Keratinocyte (primary cell): ENCODE measurements at regions not wholly inside any gene's neighbourhood (a gene's known extent, or its start where the extent isn't known, plus 50 kb on each side); places are given as distances from the start of the nearest gene placed in this dataset.

Experiments used
- CTCF ChIP-seq, 3 experiments: IDR thresholded peaks in 1 of 3; conservative IDR thresholded peaks in 1 of 3; optimal IDR thresholded peaks in 1 of 3; 2 replicates in 2 of 3; 3 replicates in 1 of 3; pipeline versions ENCODE3 to v1.5.1; 2011; ENCODE audit warnings: low read length in 3 of 3, mild to moderate bottlenecking in 3 of 3, moderate library complexity in 2 of 3, control low read depth in 1 of 3, inconsistent platforms in 1 of 3; ENCODE audit not compliant: insufficient read depth in 2 of 3; ENCODE audit errors: extremely low read depth in 1 of 3
- EZH2 ChIP-seq: IDR thresholded peaks from one replicate; pipeline ENCODE4 v1.6.1; 2012; ENCODE audit warnings: inconsistent platforms, mild to moderate bottlenecking, low read length, moderate library complexity

- TF ChIP-seq CTCF (optimal IDR thresholded peaks at IDR 0.05 in 1 of 3, IDR thresholded peaks at IDR 0.05 in 1 of 3, conservative IDR thresholded peaks at IDR 0.05 in 1 of 3; ENCODE audit: extremely low read depth in 1 of 3, insufficient read depth in 2 of 3, low read length in 3 of 3): no peak
- no peak for TF ChIP-seq EZH2
These were observed 102.7 kb upstream of the TAF1B start for GRCh38 chr2:9740382-9741073.
